ENCODE measurements at regions not wholly inside any gene's neighbourhood (a gene's known extent, or its start where the extent isn't known, plus 50 kb on each side); places are given as distances from the start of the nearest gene placed in this dataset.

- TF ChIP-seq CTCF (IDR thresholded peaks at IDR 0.05 in 4 of 5, conservative IDR thresholded peaks at IDR 0.05 in 1 of 5) = no peak
- no peak for TF ChIP-seq POLR2A (IDR thresholded peaks at IDR 0.05)
Observed at GRCh38 chr11:116394022-116394421, 378.8 kb downstream of the BUD13 start.

All from gastrocnemius medialis (tissue), 4 donors.